OCI-LY1 (cell line): ENCODE measurements at regions not wholly inside any gene's neighbourhood (a gene's known extent, or its start where the extent isn't known, plus 50 kb on each side); places are given as distances from the start of the nearest gene placed in this dataset.

Source experiments
- CTCF ChIP-seq: fragments of 200-600 bp; sonication (generic), shearing (Covaris generic); IDR thresholded peaks from 2 replicates; pipeline ENCODE4 v1.5.1; 2017; ENCODE audit warnings: mild to moderate bottlenecking, antibody characterized with exemption, low read length, moderate library complexity, mixed read lengths
- EZH2 ChIP-seq: fragments of 200-600 bp; sonication (generic), shearing (Covaris generic); IDR thresholded peaks from 2 replicates; pipeline ENCODE4 v1.8.0; 2017; ENCODE audit warnings: borderline replicate concordance, mixed run types, mild to moderate bottlenecking, antibody characterized with exemption, low read length, moderate library complexity, mixed read lengths

GRCh38 chr4:102165584-102165983 is 179.7 kb downstream of the SLC39A8 start:
- TF ChIP-seq EZH2 = no peak
- TF ChIP-seq CTCF = no peak
